ENCODE measurements at regions not wholly inside any gene's neighbourhood (a gene's known extent, or its start where the extent isn't known, plus 50 kb on each side); places are given as distances from the start of the nearest gene placed in this dataset.

GRCh38 chr9:515665-516064, 301.0 kb downstream of the DOCK8 start:
- no peak for DNase-seq

- no peak for DNase-seq
These were observed 303.3 kb downstream of the DOCK8 start for GRCh38 chr9:517993-518392.

GRCh38 chr9:518540-518939, 303.9 kb downstream of the DOCK8 start:
- no peak for DNase-seq

GRCh38 chr9:519579-519978, 304.9 kb downstream of the DOCK8 start:
- DNase-seq, result no peak

- DNase-seq, result no peak
These were observed 305.6 kb downstream of the DOCK8 start for GRCh38 chr9:520302-520701.

- DNase-seq, result no peak
These were observed 307.5 kb downstream of the DOCK8 start for GRCh38 chr9:522190-522589.

GRCh38 chr9:522658-523057, 308.0 kb downstream of the DOCK8 start:
- no peak for DNase-seq

GRCh38 chr9:523444-523843, 308.8 kb downstream of the DOCK8 start:
- DNase-seq, result no peak

GRCh38 chr9:524008-524407, 309.3 kb downstream of the DOCK8 start:
- no peak for DNase-seq

- DNase-seq, result no peak
These were observed 312.4 kb downstream of the DOCK8 start for GRCh38 chr9:526904-527591.

- DNase-seq, result no peak
These were observed 311.8 kb upstream of the DMRT1 start for GRCh38 chr9:529731-530130.

GRCh38 chr9:530681-531080, 310.8 kb upstream of the DMRT1 start:
- no peak for DNase-seq

- peak; percentile 64 to 77 for DNase-seq
These were observed 308.8 kb upstream of the DMRT1 start for GRCh38 chr9:532707-533106.

- no peak for DNase-seq
These were observed 306.6 kb upstream of the DMRT1 start for GRCh38 chr9:534886-535285.

GRCh38 chr9:535356-535755, 306.1 kb upstream of the DMRT1 start:
- DNase-seq, result no peak

GRCh38 chr9:536597-537511, 304.6 kb upstream of the DMRT1 start:
- no peak for DNase-seq

- DNase-seq, result no peak
These were observed 298.0 kb upstream of the DMRT1 start for GRCh38 chr9:543478-543877.

- no peak for DNase-seq
These were observed 296.0 kb upstream of the DMRT1 start for GRCh38 chr9:545480-545879.

- no peak for DNase-seq
These were observed 295.3 kb upstream of the DMRT1 start for GRCh38 chr9:546235-546634.

- no peak for DNase-seq
These were observed 294.7 kb upstream of the DMRT1 start for GRCh38 chr9:546797-547223.

- DNase-seq, result no peak
These were observed 294.2 kb upstream of the DMRT1 start for GRCh38 chr9:547314-547713.

- no peak for DNase-seq
These were observed 292.0 kb upstream of the DMRT1 start for GRCh38 chr9:549455-549997.

- no peak for DNase-seq
These were observed 291.2 kb upstream of the DMRT1 start for GRCh38 chr9:550333-550732.

Data from NCI-H1930 (cell line).